A172 (cell line): ENCODE measurements at regions not wholly inside any gene's neighbourhood (a gene's known extent, or its start where the extent isn't known, plus 50 kb on each side); places are given as distances from the start of the nearest gene placed in this dataset.
A peak's percentile ranks its signal among the peaks of the same experiment; 100 is the strongest.

Source experiments
- DNase-seq: peaks from one replicate; pipeline ENCODE4 v3.0.0-alpha.2; 2015; ENCODE audit warnings: low spot score

DNA sequence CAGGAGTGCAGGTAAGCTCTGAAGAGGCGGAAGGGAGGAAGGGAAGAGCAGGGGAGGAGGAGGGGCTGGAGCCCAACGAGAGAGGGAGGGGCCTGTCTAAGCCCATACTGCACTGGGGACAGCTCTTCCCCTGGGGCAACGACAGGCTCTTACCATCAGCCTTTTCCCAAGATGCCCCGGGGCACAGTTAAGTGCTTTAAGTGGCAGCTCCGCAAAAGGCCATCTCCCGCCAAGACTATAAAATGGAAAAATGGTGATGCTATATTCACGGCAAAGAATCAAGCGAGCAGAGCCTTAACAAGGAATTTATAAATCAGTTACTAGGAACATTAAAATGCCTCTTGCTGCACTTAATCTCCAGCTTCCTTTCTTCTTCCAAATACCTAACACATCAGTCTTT is 110.2 kb upstream of the NLRP1 start:
- no peak for DNase-seq

DNA sequence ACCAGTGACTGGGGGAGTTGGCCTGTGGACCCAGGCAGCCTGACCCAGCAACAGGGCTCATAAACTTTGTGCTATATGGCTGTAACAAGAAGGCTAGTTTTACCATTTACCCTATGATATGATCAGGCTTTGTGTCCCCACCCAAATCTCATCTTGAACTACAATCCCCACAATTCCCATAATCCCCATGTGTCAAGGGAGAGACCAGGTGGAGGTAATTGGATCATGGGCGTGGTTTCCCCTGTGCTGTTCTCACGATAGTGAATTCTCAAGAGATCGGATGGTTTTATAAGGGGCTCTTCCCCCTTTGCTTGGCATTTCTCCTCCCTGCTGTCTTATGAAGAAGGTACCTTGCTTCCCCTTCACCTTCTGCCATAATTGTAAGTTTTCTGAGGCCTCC is 111.2 kb upstream of the NLRP1 start:
- DNase-seq, result no peak

DNA sequence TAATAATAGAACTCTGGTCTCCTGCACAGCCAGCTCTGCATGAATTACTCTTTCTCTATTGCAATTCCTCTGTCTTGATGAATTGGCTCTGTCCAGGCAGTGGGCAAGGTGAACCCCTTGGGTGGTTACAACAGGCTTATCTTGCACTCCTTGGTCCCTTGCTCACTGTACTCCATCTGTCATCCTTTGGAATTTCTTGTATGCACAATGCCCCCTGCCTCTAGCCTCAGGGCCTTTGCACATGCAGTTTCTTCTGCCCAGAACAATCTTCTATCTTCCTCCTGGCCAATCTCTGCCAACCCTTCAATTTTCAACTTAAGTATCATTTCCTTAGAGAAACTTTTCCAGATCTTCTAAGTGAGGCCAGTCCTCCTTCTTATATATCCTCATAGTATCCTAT is 114.7 kb upstream of the NLRP1 start:
- no peak for DNase-seq

DNA sequence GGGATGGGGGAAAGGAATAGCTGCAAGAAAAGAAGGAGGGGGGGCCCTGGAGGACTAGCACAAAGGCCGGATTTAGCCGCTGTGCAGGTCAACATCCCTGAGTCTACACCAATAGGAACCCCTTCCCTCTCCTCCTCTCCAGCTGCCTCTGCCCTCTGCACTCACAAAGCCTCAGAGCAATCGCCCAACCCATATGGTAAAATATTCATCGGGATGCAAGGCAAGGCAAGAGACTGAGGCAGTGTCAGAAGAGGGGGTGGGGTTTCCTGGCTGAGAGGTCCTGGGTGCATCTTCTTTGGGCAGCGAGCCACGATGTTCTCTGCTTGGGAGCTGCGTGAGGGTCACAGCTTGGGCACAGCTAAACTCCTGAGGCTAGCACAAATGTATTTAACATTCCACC is 115.5 kb upstream of the NLRP1 start:
- no peak for DNase-seq

DNA sequence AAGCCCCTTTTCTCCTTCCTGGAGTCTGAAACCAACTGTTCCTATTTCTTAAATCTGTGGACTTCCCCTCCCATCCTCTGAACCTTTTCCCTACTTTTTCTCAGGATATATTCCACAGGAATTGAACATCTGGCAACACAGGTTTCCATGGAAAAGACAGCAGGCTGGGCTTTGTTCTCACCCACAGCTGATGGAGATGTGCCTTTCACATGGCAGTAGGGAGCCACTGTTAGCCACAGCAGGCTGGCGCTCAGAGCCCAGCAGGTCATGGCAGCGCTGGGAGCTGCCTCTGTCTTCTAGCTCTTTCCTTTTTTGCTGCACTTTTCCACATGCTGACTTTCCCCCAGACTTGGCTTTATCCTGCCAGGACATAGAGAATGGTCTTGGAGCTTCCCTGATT is 116.4 kb upstream of the NLRP1 start:
- DNase-seq, result no peak

DNA sequence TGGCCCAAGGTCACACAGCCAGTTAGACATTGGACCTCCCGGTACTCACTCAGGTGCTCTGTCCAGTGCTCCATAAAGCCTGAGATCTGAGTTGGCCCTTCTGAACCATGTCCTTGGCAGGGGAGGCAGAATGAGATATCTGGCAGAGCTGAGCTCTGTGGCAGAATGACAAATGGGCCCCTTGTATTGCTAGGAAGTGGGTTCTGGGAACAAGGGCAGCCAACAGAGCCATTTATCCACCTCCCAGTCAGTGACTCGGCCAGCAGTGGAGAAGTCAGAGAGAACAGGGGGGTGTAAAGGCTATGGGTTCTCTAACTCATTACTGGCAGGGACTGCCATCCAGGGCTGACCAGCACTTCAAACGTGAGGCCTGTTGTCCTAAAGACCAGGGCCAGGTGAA is 117.1 kb upstream of the NLRP1 start:
- DNase-seq, result no peak

DNA sequence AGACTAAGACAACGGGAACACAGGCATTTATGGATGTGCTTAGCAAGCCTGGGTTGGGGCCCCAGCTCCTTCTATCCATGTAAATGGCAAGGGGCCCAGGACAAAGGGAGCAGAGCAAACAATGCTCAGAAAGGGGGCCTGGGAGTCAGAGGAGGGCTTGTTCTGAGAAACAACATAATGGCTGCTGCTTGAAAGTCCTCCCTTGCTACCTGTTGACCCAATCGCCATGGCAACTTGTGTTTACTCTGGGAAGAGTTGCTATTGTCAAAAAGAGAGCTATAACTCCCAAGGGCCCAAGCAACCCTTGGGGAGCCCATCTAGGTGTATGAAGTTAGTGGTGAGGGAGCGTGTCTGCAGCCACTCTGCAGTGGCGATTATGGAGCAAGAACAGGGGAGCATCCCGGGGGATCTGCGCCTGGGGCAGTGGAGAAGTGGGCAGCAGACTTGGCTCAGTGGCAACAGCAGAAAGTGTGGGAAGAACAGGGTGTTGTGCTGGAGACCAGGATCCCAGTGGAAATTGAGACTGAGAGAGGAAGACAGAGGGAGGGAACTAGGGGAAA is 118.7 kb upstream of the NLRP1 start:
- DNase-seq, result no peak

DNA sequence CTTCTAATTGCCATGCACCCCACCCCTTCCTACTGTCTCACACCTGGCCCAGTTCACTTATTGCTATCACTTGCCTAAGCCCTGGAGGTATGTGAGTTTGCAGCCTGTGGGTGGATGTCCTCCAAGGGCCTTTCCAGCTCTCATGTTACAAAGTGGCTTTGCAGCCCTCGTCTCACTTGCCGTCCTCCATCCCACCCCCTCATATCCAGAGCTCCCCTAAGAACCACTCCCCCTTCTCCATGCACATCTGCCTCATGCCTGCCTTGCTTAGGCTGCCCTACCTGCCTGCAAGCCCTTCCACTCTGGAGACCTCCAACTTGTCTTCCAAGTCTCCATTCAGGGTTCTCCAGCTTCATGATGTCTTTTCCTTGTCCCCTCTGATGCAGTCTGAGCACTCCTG is 119.4 kb upstream of the NLRP1 start:
- DNase-seq, result no peak

DNA sequence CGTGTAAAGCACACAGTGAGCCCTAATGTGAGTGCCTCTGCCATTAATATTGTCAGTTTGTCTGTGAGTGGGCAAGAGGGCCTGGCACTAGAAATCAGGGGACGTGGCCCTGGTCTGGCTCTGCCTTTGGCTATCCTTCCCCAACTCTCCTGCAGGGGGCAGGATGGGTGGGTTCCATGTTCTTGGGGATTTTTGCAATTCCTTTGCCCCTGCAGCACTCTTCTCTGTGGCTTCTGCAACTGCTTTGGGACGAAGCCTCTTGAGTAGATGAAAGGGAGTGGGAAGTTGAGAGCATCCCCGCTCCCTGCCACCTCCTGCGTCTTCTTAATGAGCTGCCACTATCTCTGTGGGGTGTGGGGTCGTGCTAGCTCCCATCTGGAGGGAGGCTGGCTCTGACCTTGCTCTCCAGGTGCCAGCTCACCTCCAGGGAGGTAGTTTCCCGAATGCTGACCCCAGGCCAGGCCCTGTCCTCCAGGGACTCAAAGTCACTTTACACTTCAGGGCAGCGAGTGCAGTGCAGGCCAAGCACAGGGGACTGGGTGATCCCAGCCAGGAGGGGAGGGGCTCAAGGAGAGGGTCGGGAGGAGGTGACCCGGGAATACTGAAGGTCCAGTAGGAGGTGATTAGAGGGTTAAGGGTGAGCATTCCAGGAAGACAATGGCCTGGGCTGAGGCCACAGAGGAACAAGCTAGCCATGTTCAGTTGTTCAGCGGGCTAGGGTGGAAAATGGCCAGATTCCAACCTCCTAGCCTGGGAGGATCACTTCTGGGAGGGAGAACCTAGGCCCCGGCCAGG is 121.0 kb upstream of the NLRP1 start:
- no peak for DNase-seq

DNA sequence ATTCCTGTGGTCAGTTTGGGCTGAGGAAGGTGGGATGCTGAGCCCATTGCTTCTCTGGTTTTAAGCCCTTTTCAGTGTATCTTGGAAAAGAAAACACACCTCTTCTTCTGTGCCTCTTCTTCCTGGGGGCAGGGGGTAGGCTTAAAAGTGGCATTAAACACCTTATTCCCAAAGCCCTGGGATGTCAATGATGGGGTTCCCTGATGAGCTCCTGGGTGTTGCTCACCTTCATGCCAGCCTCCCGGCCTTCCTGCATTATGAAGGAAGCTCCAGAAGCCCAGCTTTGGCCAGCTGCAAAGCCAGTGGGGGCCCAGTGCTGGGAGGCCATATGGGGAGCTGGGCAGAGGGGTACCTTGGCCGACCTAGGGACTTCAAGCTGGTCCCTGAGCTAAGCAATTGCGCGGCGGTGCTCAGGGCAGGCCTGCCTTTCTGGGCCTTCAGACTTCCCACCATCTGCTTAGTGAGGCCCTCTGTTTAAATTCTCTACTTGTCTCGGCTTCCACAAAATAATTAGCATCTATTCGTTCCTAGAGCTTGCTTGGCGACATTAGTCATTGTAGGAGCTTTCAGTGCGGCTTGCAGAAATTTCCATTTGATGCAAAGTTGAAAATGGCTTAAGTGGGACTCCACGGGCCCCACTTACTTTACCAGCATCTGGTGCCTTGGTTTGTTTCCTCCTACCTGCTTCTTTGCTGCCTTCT is 121.7 kb upstream of the NLRP1 start:
- DNase-seq, result no peak

DNA sequence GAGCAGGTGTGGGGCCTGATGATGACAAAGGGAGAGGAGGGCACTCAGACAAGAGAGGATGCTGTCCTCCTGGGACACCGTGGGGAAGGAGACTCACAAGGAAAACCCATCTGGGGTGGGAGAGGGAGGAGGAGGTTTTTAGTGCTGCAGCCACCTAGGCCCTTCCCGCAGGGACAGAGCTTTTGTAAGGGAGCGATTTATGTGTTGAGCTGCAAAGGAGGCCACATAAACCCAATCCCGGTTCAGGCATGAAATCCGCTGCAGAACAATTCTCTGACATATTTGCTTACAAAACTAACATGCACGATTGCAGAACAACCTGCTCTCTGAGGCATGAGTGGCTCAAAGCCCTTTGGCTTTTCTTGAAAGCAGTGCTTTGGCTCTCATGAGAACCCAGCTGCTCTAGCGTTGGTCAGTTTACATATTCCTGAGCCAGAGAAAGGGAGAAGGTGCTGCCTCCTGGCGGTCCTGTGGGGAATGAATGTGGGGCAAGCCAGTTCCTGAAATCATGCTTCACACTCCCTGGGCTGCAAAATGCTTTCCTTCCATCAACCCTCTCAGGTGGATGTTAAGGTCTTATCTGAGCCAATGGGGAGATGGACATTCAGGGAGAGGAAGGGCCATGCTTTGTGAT is 122.4 kb upstream of the NLRP1 start:
- peak; percentile 57 for DNase-seq

DNA sequence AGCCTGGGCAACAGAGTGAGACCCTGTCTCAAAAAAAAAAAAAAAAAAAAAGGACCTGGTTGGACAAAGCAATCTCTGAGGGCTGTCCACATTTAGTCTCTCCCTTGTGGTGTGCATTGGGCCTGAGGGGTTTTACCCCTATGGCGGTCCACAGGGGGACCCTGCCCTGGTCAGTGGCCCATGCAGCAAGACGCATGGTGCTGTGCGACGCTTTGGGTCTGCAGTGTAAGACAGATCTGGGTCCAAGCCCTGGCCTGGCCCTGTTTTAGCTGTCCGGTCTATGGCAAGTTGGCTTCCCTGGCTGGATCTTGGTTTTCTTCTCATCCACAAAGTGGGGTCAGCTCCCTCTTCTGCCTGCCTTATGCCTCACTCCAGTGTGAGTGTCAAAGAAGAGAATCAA is 123.2 kb upstream of the NLRP1 start:
- no peak for DNase-seq

DNA sequence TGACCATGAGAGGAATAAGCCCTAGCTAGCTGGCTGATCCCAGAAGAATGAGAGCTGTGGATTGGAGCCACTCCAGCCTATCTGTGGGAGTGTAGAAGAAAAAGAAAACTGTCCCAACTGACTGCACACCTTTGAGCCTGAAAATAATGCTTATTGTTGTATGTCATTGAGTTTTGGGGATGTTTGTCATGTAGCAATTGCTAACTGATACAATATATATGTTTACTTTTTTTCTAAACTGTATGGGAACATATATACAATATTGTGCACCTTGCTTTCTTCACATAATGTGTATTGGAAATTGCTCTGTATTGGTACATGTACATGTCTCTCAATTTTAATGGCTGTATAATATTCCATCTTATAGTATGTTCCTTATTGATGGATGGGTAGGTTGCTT is 124.0 kb upstream of the NLRP1 start:
- DNase-seq, result no peak

DNA sequence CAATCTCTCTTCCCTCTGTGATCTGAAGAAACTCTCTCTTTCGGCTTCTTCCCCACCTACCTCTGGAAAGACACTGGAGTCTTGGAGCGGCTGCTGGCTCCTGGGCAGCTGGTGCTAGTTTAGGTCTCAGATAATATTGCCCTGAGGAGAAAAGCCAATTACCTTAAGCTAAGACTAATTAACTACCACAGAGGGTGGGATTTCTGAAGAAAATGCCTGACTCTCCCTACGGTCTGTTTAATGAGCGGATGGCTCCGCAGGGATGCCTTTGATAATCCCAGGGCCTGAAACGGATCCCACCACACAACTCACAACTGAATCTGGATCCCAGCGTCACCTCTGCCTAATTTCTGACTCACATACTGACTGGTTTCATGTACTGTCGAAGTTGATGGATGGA is 127.0 kb upstream of the NLRP1 start:
- DNase-seq, result no peak

DNA sequence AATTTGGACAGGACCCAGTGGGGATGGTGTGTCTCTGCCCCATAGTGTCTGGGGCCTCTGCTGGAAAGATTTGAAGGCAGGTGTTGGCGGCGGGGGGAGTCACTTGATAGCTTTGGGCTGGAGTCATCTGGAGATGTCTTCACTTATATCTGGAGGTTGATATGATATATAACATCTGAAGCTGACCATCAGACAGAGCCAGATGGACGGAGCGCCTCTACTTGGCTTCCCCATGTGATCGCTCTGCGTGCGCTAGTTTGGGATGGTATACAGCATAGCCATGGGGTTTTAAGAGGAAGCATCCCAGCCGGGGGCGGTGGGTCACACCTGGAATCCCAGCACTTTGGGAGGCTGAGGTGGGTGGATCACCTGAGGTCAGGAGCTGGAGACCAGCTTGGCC is 130.7 kb upstream of the NLRP1 start:
- DNase-seq, result no peak

DNA sequence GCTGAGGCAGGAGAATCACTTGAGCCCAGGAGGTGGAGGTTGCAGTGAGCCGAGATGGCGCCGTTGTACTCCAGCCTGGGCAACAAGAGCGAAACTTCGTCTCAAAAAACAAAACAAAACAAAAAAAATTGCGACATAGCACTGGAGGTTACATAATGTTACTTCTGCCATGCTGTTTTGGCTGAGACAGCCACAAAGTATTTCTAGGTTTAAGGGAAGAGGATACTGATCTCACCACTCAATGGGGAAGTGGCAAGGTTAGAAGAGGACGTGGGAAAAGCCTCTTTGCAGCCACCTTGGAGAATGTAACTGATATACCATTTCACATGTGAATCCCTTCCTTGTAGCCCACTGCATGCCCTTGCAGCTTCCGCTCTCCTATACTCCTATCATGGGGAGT is 131.2 kb upstream of the NLRP1 start:
- DNase-seq, result no peak

DNA sequence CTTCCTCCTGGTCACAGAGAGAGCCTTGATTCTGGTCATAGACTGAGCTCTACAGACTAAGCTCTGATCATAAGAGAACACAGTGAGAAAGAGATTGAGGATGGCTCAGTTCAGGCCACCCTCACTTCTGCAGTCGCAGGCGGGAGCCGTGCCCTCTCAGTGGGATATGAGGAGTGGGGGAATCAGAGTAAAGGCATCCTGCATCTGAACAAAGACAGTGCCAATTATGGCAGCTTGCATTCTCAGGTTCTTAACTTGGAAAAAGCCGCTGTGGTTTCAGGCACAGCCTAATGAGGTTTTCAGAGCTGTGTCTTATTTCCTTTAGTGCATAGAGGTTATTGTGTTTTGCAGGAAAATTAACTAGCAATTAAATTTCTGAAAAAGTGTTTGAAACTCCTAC is 134.4 kb upstream of the NLRP1 start:
- no peak for DNase-seq

DNA sequence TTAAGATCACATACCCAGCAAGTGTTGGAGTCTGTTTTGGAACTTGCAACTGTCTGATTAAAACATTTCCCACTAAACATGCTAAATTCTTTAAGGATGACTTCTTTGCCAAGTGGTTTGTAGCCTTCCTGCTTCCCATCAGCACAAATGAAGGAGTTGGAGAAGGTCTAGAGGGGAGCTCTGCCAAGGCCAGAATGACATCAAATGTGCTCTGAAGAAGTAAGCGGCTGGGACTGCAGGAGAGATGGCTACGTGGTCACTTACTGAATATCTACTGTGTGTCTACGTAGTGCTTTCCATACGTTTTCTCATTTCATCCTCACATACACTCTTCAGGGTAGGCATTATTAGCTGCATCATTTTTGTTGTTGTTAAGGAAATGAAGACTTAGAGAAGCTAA is 135.7 kb upstream of the NLRP1 start:
- DNase-seq, result no peak

DNA sequence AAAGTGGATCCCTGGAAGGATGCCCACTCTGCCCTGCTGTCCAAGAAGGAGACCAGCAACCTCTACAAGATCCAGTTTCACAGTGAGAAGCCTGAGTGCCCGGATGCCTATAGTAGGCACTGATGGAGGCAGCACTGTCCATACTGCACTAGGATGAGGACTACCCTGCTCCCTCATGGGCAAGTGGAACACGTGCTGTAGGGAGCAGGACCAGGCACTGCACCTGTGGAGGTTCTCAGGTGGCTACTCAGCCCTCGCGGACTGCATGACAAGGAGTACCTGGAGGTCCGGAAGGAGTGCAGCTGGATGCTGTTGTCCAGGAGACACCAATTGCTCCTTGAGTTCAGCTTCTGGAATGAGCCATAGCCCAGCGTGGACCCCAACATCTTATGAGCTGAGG is 146.1 kb upstream of the NLRP1 start:
- DNase-seq, result no peak

DNA sequence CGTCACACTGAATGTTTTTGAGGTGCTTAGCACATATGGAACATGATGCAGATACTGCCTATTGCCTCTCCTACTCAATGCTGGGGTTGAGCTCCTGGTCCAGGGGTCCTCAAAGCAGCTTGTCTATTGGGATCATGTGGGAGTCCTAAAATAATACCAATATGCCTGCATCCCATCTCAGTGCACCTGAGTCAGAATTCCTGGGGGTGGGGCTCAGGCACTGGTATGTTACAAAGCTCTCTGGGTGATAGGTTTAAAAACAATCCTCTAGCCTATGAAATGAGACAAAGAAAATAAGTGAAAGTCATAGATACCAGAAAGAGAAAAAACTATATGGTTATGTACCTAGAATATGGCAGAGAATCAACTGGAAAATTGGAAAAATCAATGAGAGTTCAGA is 156.6 kb upstream of the NLRP1 start:
- no peak for DNase-seq

DNA sequence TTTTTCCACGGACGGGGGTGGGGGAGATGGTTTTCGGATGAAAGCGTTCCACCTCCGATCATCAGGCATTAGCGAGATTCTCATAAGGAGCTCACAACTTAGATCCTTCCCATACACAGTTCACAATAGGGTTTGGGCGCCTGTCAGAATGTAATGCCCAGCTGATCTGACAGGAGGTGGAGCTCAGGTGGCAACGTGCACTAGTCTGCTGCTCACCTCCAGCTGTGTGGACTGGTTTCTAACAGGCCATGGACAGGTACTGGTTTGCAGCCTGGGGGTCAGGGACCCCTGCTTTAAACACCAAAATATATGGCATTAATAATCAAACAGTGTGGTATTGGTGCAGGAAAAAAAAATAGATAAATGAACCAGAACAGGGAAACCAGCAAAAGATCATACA is 157.5 kb upstream of the NLRP1 start:
- DNase-seq, result no peak

DNA sequence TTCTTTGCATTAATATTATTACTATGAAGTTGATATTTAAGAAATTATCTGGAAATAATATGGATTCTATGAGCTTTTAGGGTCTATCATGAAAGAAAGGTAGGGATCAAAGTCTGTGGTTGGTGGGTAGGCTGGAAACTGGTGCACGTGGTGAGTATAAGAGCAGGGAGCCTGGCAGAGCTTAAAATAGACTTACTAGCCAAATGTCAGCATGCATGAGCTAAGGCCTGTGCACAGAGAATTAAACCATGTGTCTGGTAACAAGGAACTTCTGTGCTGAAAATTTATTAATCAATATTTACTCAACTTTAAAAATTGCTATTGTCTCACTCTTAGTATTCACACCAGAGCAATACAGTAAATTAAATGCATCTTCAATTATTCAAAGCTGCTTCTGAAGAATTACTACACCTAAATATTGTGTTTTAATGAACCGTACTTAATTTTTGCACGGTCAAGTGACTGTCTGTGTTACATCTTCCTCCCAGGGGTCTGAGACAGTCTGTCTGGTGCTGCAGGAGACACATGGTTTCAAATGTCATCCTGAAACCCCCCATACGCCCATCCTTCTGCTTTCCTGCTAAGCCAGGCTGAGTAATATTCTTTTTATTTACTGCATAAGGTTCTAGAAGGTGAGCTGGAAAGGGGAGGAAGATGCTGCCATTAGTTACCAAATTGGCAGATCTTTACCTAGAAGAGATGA is 161.0 kb upstream of the NLRP1 start:
- no peak for DNase-seq
